CD14-positive monocyte (primary cell): ENCODE measurements at regions not wholly inside any gene's neighbourhood (a gene's known extent, or its start where the extent isn't known, plus 50 kb on each side); places are given as distances from the start of the nearest gene placed in this dataset.

Experiments used
- DNase-seq, 3 donors: peaks; one replicate each; pipeline ENCODE4 v3.0.0-alpha.2; 2011 to 2022
- H2AFZ ChIP-seq: 2 replicates; pipeline ENCODE4 v1.6.0; 2012; ENCODE audit warnings: mild to moderate bottlenecking, low read depth, low read length, inconsistent platforms; ENCODE audit not compliant: insufficient read depth, poor library complexity, severe bottlenecking
- H3K27ac ChIP-seq, 2 donors: 1 replicate in 1 of 2; 2 replicates in 1 of 2; pipeline ENCODE4 v1.5.1; 2012 to 2013; ENCODE audit warnings: low read length in 2 of 2, control low read depth in 1 of 2, inconsistent platforms in 1 of 2, low read depth in 1 of 2, mild to moderate bottlenecking in 1 of 2
- H3K27me3 ChIP-seq, 2 donors: one replicate each; pipeline versions ENCODE4 v1.6.0 to v1.6.1; 2011 to 2013; ENCODE audit warnings: low read length in 2 of 2; ENCODE audit not compliant: control insufficient read depth in 2 of 2, insufficient read depth in 2 of 2
- H3K36me3 ChIP-seq, 2 donors: replicated peaks in 1 of 2; 1 replicate in 1 of 2; 2 replicates in 1 of 2; pipeline versions ENCODE4 v1.5.1 to v1.6.1; 2012 to 2013; ENCODE audit warnings: low read length in 2 of 2, control low read depth in 1 of 2, inconsistent platforms in 1 of 2, mild to moderate bottlenecking in 1 of 2; ENCODE audit not compliant: insufficient read depth in 2 of 2, control insufficient read depth in 1 of 2
- H3K4me1 ChIP-seq, 2 donors: 1 replicate in 1 of 2; 2 replicates in 1 of 2; pipeline versions ENCODE4 v1.5.1 to v1.6.1; 2012 to 2013; ENCODE audit warnings: low read length in 2 of 2, control low read depth in 1 of 2, inconsistent platforms in 1 of 2, mild to moderate bottlenecking in 1 of 2, moderate library complexity in 1 of 2; ENCODE audit not compliant: insufficient read depth in 2 of 2, control insufficient read depth in 1 of 2
- H3K4me2 ChIP-seq: replicated peaks from 2 replicates; pipeline ENCODE3; 2012; ENCODE audit warnings: low read length, moderate library complexity, mild to moderate bottlenecking; ENCODE audit not compliant: poor library complexity, severe bottlenecking; ENCODE audit errors: extremely low read depth
- H3K4me3 ChIP-seq, 3 experiments: fragments of 200-600 bp in 1 of 3; sonication (generic) in 1 of 3; replicated peaks in 1 of 3; 1 replicate in 2 of 3; 2 replicates in 1 of 3; pipeline ENCODE4 v1.5.1; 2011 to 2013; ENCODE audit warnings: low read length in 3 of 3, mild to moderate bottlenecking in 3 of 3, control low read depth in 2 of 3, low read depth in 2 of 3, inconsistent platforms in 1 of 3, moderate library complexity in 1 of 3
- H3K79me2 ChIP-seq: 2 replicates; pipeline ENCODE4 v1.6.0; 2012; ENCODE audit warnings: mild to moderate bottlenecking, control low read depth, inconsistent platforms, low read length, moderate library complexity; ENCODE audit not compliant: insufficient read depth
- H3K9ac ChIP-seq: 2 replicates; pipeline ENCODE4 v1.6.0; 2017; ENCODE audit warnings: low read length, mild to moderate bottlenecking; ENCODE audit not compliant: insufficient read depth, poor library complexity, severe bottlenecking
- H3K9me3 ChIP-seq, 2 donors: replicated peaks in 1 of 2; 1 replicate in 1 of 2; 2 replicates in 1 of 2; pipeline versions ENCODE4 v1.5.1 to v1.6.1; 2012 to 2013; ENCODE audit warnings: low read length in 2 of 2, control low read depth in 1 of 2; ENCODE audit not compliant: control insufficient read depth in 1 of 2, insufficient read depth in 1 of 2
- H4K20me1 ChIP-seq: 2 replicates; pipeline ENCODE4 v1.6.0; 2012; ENCODE audit warnings: mild to moderate bottlenecking, low read length, control low read depth, moderate library complexity; ENCODE audit not compliant: insufficient read depth
- H3K27ac Mint-ChIP-seq, 7 donors: one replicate each; pipeline ENCODE4 v1.8.0; 2020; ENCODE audit warnings: mild to moderate bottlenecking in 7 of 7, mixed read lengths in 7 of 7, moderate library complexity in 6 of 7, inconsistent platforms in 2 of 7
- H3K27me3 Mint-ChIP-seq, 3 donors: one replicate each; pipeline ENCODE4 v1.8.0; 2021 to 2022; ENCODE audit warnings: low read depth in 3 of 3, mild to moderate bottlenecking in 3 of 3, mixed read lengths in 3 of 3, moderate library complexity in 3 of 3, inconsistent platforms in 1 of 3
- H3K36me3 Mint-ChIP-seq, 2 donors: one replicate each; pipeline ENCODE4 v1.8.0; 2020; ENCODE audit warnings: mixed read lengths in 2 of 2, inconsistent platforms in 1 of 2, mild to moderate bottlenecking in 1 of 2
- H3K4me1 Mint-ChIP-seq: one replicate; pipeline ENCODE4 v1.8.0; 2020; ENCODE audit warnings: mild to moderate bottlenecking, mixed read lengths
- H3K4me3 Mint-ChIP-seq, 2 donors: one replicate each; pipeline ENCODE4 v1.8.0; 2020; ENCODE audit warnings: mild to moderate bottlenecking in 2 of 2, mixed read lengths in 2 of 2, moderate library complexity in 1 of 2
- H3K9me3 Mint-ChIP-seq, 7 donors: one replicate each; pipeline ENCODE4 v1.8.0; 2020 to 2022; ENCODE audit warnings: mixed read lengths in 7 of 7, mild to moderate bottlenecking in 6 of 7, moderate library complexity in 6 of 7, inconsistent platforms in 2 of 7
- CTCF ChIP-seq: fragments of 200-600 bp; IDR thresholded peaks from one replicate; pipeline ENCODE4 v1.8.0; 2022; ENCODE audit warnings: antibody characterized with exemption, mild to moderate bottlenecking
- WGBS: methylation state at CpG from one replicate; pipeline ENCODE4 v1.1.5; 2013; ENCODE audit warnings: missing lambda C conversion rate; ENCODE audit not compliant: insufficient coverage; 5-methylcytosine and 5-hydroxymethylcytosine counted together
- intact Hi-C, 2 donors: fragments of 100-400 bp; cut with micrococcal nuclease; formaldehyde crosslinking; loops; one replicate each; pipeline versions ENCODE4 v1.15.0 to v1.15.1; 2023

DNA sequence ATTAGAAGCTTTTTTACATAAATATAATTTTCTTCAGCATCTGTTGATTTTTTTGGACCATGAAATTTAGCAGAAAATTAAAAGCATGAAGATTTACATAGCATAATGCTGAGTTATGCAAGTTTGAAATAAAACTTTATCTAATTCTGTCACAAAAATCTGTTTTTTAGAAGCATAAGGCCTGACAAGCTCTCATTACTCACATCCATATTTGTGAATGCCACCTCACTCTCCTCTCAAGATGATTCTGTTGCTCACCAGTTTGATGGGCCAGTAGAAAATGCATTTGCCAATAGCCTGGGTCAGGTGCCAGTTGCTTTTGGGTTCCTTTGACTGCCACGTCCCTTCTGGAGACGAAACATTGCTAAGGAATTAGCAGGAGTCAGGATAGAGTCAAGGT, 181.5 kb upstream of the ATP2B1 start:
- TF ChIP-seq CTCF = no peak
- H3K27me3 Mint-ChIP-seq = no peaks in the 10 kb centered on the region
- no peak overlapping the region for H3K27ac Mint-ChIP-seq
- DNase-seq = no peak
- no peak overlapping the region for H3K4me2 ChIP-seq
- no peak overlapping the region for H3K27ac ChIP-seq
- no peaks in the 10 kb centered on the region for H3K36me3 Mint-ChIP-seq
- H3K27me3 ChIP-seq = no peaks in the 10 kb centered on the region
- H3K36me3 ChIP-seq = no peaks in the 10 kb centered on the region
- no peak overlapping the region for H3K4me3 Mint-ChIP-seq
- no peaks in the 10 kb centered on the region for H3K9me3 ChIP-seq
- peaks cover 4% of the 10 kb centered on the region for H3K4me1 Mint-ChIP-seq
- WGBS = 100% methylated on average over 2 of the region's 2 CpGs
- no peak overlapping the region for H3K9ac ChIP-seq
- peaks cover 0 to 3% (median 0%) of the 10 kb centered on the region in 7 donors for H3K9me3 Mint-ChIP-seq
- H3K4me3 ChIP-seq = no peak overlapping the region
- H3K4me1 ChIP-seq = no peaks in the 10 kb centered on the region
- intact Hi-C loops = no loop called here
- no peak overlapping the region for H2AFZ ChIP-seq
- no peaks in the 10 kb centered on the region for H4K20me1 ChIP-seq
- H3K79me2 ChIP-seq = no peaks in the 10 kb centered on the region

DNA sequence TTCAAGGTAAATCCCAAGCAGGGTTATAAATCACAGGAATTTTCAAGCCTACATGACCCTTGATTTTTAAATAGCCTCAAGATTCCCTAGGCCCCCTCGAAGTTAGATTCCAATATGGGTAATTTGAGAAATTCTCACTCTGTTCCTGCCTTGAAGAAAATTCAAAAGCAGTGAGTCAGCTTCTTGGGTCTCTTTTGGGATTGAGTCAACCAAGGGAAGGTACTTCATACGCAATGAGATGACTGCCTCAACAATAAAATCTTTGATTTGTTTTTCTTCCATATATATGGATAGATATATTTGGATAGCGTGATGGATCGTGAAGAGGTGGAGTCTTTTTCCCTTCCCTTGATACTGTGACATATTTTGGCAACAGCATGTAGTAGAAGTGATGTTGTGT, 180.4 kb upstream of the ATP2B1 start:
- peaks cover 0 to 3% (median 0%) of the 10 kb centered on the region in 7 donors for H3K9me3 Mint-ChIP-seq
- H3K27ac Mint-ChIP-seq = no peak overlapping the region
- Histone ChIP-seq H3K9ac (no peak overlapping the region), H3K9me3 (no peaks in the 10 kb centered on the region), H3K79me2 (no peaks in the 10 kb centered on the region), H3K4me3 (no peak overlapping the region), H3K36me3 (no peaks in the 10 kb centered on the region), H2AFZ (no peak overlapping the region), H3K4me2 (no peak overlapping the region), H4K20me1 (no peaks in the 10 kb centered on the region), H3K27me3 (no peaks in the 10 kb centered on the region), H3K27ac (no peak overlapping the region), H3K4me1 (no peaks in the 10 kb centered on the region)
- no peak for TF ChIP-seq CTCF
- H3K27me3 Mint-ChIP-seq = no peaks in the 10 kb centered on the region
- no peaks in the 10 kb centered on the region for H3K36me3 Mint-ChIP-seq
- intact Hi-C loops = no loop called here
- H3K4me3 Mint-ChIP-seq = no peak overlapping the region
- H3K4me1 Mint-ChIP-seq = peaks cover under 1% of the 10 kb centered on the region
- WGBS = 100% methylated on average over 1 of the region's 4 CpGs
- DNase-seq = no peak
